H4 (cell line): ENCODE measurements at regions not wholly inside any gene's neighbourhood (a gene's known extent, or its start where the extent isn't known, plus 50 kb on each side); places are given as distances from the start of the nearest gene placed in this dataset.
A peak's percentile ranks its signal among the peaks of the same experiment; 100 is the strongest.

Source experiments
- DNase-seq: peaks from one replicate; pipeline ENCODE4 v3.0.0-alpha.2; 2015; ENCODE audit warnings: low spot score

- DNase-seq: no peak
Observed at GRCh38 chr3:1551741-1552140, 458.9 kb downstream of the CNTN6 start.

GRCh38 chr3:1552831-1553230, 460.0 kb downstream of the CNTN6 start:
- no peak for DNase-seq

GRCh38 chr3:1561427-1561826, 468.6 kb downstream of the CNTN6 start:
- no peak for DNase-seq

- no peak for DNase-seq
Observed at GRCh38 chr3:1571736-1572135, 478.9 kb downstream of the CNTN6 start.

DNA sequence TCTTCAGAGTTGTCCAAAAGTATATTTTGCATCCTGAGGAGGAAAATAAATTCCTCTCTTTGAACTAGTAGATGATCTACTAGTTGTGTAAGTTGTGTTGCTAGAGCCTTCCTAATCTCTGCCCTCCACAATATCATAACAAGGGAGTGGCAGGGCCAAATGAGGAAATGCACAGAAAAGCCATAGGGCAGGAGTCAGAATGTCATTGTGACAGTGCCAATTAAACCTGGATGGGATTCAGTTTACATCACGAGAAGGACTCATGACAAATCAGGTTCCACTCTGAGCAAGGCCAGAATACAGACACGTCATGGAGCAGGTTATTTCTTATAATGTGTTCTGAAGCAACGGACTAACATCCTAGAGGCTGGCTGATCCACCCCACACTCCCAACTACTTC, 483.2 kb downstream of the CNTN6 start:
- DNase-seq: no peak

- peak; percentile 27 for DNase-seq
Observed at GRCh38 chr3:1578124-1578806, 485.4 kb downstream of the CNTN6 start.

GRCh38 chr3:1583044-1583443, 490.2 kb downstream of the CNTN6 start:
- no peak for DNase-seq

DNA sequence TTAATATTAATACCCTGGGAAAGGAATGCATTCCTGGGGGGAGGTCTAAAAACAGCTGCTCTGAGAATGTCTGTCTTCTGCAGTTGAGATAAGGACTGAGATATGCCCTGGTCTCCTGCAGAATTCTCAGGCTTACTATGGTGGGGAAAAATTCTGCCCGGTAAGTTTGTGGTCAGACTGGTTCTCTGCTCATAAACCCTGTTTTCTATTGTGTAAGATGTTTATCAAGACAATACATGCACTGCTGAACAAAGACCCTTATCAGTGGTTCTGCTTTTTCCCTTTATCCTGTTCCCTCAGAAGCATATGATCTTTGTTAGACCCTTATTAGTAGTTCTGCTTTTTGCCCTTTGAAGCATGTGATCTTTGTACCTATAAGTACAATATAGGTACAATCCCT, 494.6 kb downstream of the CNTN6 start:
- DNase-seq: no peak

DNA sequence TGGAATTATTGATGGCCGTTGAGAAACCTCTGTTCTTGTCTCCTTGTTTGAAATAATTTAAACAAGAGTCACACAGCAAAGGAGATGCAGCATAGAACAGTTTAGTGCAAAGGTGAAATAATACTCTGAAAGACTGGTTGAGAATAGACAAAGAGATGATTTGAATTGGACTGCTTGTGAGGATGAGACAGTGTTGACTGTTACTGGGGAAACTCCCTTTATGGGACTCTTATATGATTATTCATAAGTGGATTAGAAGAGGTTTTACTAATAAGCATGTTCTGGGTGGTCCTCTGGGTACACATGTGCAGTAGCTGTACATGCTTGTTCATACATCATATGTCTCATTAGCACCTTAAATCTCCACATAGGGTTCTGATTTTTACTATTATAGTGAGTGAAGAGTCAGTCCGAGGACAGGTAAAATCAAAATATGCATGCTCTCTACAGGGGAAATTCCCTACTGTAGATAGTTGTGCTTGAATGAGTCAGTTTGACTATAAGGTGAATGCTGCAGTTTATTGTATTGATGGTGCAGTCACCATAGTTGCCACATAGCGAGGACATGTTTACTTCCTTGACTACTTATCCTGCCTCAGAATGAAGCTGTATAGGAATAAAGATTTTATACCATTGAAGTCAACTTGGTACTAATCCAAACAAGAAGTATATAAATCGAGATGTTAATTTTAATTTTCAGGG, 498.7 kb downstream of the CNTN6 start:
- DNase-seq: no peak

DNA sequence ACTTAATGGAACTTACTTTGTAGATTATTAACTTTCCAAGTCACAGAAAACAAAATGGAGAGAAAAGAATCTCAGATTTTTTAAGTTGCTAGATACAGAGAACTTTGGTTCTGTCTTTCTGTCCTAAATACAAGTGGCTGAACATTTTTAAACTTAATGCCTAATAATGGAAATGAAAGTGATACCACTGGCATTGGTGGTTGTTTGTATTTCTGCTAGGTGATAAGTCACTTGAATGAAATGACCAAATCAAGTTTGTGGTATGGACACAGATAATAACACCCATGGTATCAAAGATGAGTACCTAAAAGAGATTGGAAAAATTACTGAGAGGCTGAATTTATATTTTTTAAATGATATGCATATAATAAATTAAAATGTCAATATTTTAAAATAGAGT, 502.1 kb downstream of the CNTN6 start:
- no peak for DNase-seq

- DNase-seq: no peak
Observed at GRCh38 chr3:1600206-1600605, 498.5 kb upstream of the CNTN4 start.

DNA sequence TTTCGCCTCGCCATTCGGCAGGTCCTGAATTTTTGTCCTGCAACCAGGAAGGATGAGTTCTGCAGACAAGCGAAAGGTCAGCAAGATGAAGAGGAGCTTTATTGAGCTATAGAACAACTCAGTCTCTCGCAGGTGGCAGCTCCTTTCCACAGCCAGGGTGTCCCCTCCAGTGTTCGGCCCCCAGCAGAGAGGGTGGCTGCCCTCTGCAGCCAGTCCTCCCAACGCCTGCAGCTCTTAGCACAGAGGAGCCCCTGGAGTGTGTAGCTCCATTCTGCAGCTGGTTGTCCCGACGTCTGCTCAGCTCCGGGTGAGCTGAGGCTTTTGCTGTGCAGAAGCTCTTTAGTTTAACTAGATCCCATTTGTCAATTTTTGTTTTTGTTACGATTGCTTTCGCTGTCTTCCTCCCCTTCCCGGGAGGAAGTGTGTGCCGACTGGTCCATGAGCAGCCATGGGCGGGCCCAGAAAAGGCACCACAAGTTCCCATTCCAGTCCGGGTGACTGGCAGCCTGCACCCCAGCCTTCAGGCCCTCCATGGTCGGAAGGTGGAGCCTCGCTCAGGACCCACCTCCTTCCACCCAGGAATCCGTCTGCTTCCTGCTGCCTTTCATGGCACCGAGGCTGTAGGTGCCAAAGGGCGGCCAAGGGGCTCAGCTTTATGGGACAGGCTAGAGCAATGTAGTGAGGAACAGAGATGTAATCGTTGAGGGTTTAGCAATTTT, 497.8 kb upstream of the CNTN4 start:
- DNase-seq: peak; percentile 51

- peak; percentile 66 for DNase-seq
Observed at GRCh38 chr3:1609416-1609815, 489.2 kb upstream of the CNTN4 start.

GRCh38 chr3:1611824-1612223, 486.8 kb upstream of the CNTN4 start:
- no peak for DNase-seq

DNA sequence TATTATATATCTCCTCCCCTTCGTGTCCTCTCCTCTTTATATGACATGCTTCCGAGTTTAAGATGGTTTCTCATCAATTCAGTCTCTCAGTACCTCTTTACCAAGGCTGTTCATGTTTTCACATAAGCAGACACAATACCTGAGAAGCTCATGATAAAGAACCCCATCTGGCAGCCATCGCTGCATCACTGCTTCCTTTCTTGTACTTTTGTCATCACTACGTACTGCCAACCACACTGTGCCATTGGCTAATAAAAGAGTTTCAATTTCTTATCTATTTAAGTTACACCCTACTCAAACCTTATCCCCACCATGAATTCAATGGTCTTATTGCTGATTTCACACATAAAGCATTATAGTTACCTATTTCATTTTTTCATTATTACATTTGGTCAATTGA, 484.7 kb upstream of the CNTN4 start:
- no peak for DNase-seq

DNA sequence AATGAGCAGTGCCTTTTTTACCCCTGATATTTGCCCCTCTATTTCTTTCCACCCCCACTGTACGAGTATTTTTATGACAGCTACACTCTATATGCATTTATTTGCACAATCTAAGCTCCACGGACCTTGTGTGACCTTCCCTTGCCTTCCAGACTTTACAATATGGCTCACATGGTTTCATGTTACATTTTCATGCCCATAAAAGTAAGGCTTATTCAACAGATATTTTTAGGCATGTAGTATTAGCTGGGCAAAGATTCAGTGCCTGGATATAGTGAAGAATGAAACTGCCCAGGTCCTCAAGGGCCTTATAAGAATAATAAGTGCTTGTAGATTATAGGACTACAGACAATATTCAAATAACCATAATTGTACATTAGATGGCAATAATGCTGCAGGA, 481.9 kb upstream of the CNTN4 start:
- DNase-seq: peak; percentile 49

DNA sequence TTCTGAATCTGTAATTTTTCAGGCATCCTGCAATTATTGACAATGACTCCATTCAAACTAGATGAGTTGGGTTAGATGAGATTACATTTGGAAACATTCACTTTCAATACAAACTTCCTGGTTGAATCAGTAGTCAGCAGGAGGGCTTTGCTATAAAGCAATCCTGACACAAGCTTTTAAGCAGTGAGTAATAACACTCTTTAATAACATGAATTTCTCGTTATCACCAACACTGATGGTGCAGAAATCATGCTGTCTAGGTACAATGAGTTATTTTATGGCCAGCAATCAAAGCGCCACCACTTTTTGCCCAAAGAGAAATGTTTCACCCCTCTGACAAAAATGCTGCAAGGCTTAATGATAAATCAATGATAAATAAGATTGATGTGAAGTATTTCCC, 474.8 kb upstream of the CNTN4 start:
- no peak for DNase-seq

DNA sequence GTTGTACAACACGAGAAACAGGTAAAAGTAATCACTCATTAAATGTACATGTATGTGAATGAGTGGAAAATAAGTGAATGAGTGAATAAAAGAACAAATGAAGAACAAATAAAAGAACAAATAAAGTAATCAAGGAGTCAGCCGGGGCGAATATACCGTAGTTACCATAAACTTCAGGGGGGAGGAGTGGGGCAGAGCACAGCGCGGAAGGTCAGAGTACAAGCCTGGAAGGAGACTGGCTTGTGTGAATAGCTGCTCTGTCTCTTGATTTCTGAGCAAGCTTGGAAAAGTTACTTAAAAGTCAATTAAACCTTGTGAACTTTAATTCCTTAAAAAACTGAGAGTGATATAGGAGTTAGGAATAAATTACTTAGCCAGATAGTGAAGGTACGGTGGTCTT, 466.5 kb upstream of the CNTN4 start:
- no peak for DNase-seq

DNA sequence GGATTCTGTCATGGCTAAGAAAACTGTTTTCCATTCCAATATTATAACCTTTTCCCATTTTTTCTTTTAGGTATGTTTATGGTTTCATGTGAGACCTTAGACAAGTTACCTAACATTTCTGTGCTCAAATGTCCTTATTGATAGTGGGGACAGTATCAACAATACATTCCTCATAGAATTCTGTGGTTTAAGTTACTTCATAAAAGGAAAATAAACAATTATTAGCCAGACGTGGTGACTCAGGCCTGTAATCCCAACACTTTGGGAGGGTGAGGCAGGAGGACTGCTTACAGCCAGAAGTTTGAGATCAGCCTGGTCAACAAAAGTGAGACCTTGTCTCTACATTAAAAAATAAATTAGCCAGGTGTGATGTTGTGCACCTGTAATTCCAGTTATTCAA, 436.8 kb upstream of the CNTN4 start:
- no peak for DNase-seq

DNA sequence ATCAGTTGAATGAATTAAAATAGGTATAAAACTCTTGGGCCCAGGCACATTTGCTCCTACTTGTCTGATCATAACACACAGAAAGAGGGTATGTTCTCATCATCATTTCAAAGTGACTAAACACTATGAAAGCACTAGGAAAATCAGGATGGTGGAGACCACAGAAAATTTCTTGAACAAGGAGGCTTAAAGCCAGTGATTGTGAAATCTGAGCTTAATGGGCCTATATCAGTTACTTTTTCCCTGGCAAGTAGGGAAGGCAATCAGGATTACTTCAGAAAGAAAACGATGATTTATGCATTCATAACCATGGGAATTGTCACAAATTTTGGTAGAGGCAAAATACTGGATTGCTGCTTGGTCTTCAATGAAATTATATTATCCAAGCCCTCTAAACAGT, 434.4 kb upstream of the CNTN4 start:
- DNase-seq: no peak

DNA sequence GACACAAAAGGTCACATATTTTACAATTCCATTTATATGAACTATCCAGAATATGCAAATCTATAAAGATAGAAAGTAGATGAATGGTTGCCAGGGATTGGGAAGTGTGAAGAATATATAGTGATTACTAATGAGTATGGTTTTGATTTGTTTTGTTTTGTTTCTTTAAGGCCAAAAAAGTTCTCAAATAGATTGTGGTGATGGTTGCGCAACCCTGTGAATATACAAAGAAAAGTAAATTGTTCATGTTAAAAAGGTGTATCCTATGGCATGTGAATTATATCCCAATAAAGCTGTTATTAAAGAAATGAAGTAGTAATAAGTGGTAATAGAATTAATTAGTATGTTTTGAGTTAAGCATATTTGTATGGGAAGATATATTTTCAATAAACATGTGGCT, 431.8 kb upstream of the CNTN4 start:
- DNase-seq: no peak

DNA sequence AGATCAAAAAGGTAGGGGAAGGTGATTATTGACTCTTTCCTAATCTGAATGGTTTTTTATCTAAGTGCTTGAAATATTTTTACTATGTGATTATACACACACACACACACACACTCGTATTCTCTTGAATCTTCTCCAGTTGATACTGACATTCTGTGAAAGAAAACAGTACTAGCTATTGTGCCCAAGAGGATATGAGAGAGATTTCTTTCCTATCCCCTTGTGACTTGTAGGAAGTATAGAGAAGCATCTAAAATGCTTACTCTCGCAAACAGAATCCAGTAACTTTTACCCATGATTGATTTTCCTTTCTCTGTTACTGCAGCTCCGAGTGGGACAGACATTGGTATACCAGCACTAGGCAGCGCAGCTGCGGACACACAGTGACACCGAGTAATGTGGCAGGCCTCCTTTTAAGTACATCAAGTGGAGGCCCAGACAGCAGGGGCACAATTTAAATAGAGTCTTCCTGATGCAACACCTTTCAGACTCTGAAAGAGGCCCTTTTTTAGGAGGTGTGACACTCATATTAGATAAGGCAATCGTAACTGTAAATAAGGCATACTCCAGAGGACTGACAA, 421.0 kb upstream of the CNTN4 start:
- DNase-seq: no peak

- no peak for DNase-seq
Observed at GRCh38 chr3:1692428-1692827, 406.2 kb upstream of the CNTN4 start.
